Mesenchymal stem cell (in vitro differentiated cells and primary cell): ENCODE measurements at regions not wholly inside any gene's neighbourhood (a gene's known extent, or its start where the extent isn't known, plus 50 kb on each side); places are given as distances from the start of the nearest gene placed in this dataset.

Source experiments
- DNase-seq: peaks from one replicate; pipeline ENCODE4 v3.0.0-alpha.2; 2013
- H2AFZ ChIP-seq: one replicate; pipeline ENCODE4 v1.6.1; 2013; ENCODE audit warnings: low read depth, mild to moderate bottlenecking, control low read depth, inconsistent platforms, low read length, moderate library complexity
- H2AK5ac ChIP-seq: 2 replicates; pipeline ENCODE4 v1.6.1; 2013; ENCODE audit warnings: low read length, moderate library complexity, mild to moderate bottlenecking, inconsistent platforms; ENCODE audit not compliant: severe bottlenecking
- H2BK120ac ChIP-seq: one replicate; pipeline ENCODE4 v1.6.1; 2013; ENCODE audit warnings: low read depth, mild to moderate bottlenecking, inconsistent platforms, low read length, moderate library complexity
- H2BK12ac ChIP-seq, 2 experiments: one replicate each; pipeline ENCODE4 v1.6.1; 2013; ENCODE audit warnings: inconsistent platforms in 2 of 2, low read length in 2 of 2, mild to moderate bottlenecking in 2 of 2, moderate library complexity in 2 of 2, control low read depth in 1 of 2
- H2BK15ac ChIP-seq: one replicate; pipeline ENCODE4 v1.6.1; 2013; ENCODE audit warnings: mild to moderate bottlenecking, low read depth, inconsistent platforms; ENCODE audit not compliant: poor library complexity, severe bottlenecking
- H2BK5ac ChIP-seq: 2 replicates; pipeline ENCODE4 v1.6.1; 2013; ENCODE audit warnings: low read depth, mild to moderate bottlenecking, low read length, control low read depth, inconsistent platforms; ENCODE audit not compliant: poor library complexity, severe bottlenecking
- H3K14ac ChIP-seq, 2 experiments: one replicate each; pipeline ENCODE4 v1.6.1; 2013; ENCODE audit warnings: inconsistent platforms in 2 of 2, low read length in 2 of 2, control low read depth in 1 of 2, mild to moderate bottlenecking in 1 of 2, moderate library complexity in 1 of 2
- H3K18ac ChIP-seq, 2 experiments: one replicate each; pipeline ENCODE4 v1.6.1; 2013; ENCODE audit warnings: inconsistent platforms in 2 of 2, low read length in 2 of 2, control low read depth in 1 of 2, low read depth in 1 of 2, mild to moderate bottlenecking in 1 of 2
- H3K23ac ChIP-seq, 2 experiments: one replicate each; pipeline ENCODE4 v1.6.1; 2013; ENCODE audit warnings: inconsistent platforms in 2 of 2, low read length in 2 of 2, mild to moderate bottlenecking in 2 of 2, moderate library complexity in 2 of 2, control low read depth in 1 of 2
- H3K27ac ChIP-seq: 2 replicates; pipeline ENCODE4 v1.5.1; 2013; ENCODE audit warnings: mild to moderate bottlenecking, moderate library complexity, low read length, control low read depth, inconsistent platforms; ENCODE audit not compliant: poor library complexity, severe bottlenecking
- H3K27me3 ChIP-seq, 2 experiments: 2 replicates each; pipeline versions ENCODE4 v1.6.1 to v1.7.0; 2013; ENCODE audit warnings: low read length in 2 of 2, mild to moderate bottlenecking in 2 of 2, moderate library complexity in 2 of 2, control low read depth in 1 of 2, inconsistent platforms in 1 of 2; ENCODE audit not compliant: control insufficient read depth in 1 of 2, insufficient read depth in 1 of 2
- H3K36me3 ChIP-seq, 2 experiments: 2 replicates each; pipeline versions ENCODE4 v1.6.1 to v1.7.0; 2013; ENCODE audit warnings: low read length in 2 of 2, control low read depth in 1 of 2, inconsistent platforms in 1 of 2, low read depth in 1 of 2, mild to moderate bottlenecking in 1 of 2; ENCODE audit not compliant: insufficient read depth in 2 of 2, control insufficient read depth in 1 of 2
- H3K4ac ChIP-seq, 2 experiments: one replicate each; pipeline ENCODE4 v1.6.1; 2013; ENCODE audit warnings: inconsistent platforms in 2 of 2, low read length in 2 of 2, mild to moderate bottlenecking in 2 of 2, moderate library complexity in 2 of 2, control low read depth in 1 of 2, low read depth in 1 of 2
- H3K4me1 ChIP-seq: 2 replicates; pipeline ENCODE4 v1.6.1; 2013; ENCODE audit warnings: low read depth, low read length, control low read depth; ENCODE audit not compliant: control insufficient read depth, insufficient read depth
- H3K4me2 ChIP-seq: 2 replicates; pipeline ENCODE4 v1.6.1; 2013; ENCODE audit warnings: low read length, mild to moderate bottlenecking, inconsistent platforms; ENCODE audit not compliant: poor library complexity, severe bottlenecking
- H3K4me3 ChIP-seq, 2 experiments: 2 replicates each; pipeline versions ENCODE4 v1.5.1 to v1.7.0; 2013; ENCODE audit warnings: low read length in 2 of 2, mild to moderate bottlenecking in 2 of 2, control low read depth in 1 of 2, low read depth in 1 of 2; ENCODE audit not compliant: insufficient read depth in 1 of 2
- H3K79me1 ChIP-seq: replicated peaks from 2 replicates; pipeline ENCODE4 v1.6.1; 2013; ENCODE audit warnings: mild to moderate bottlenecking, control low read depth, low read length, inconsistent platforms; ENCODE audit not compliant: poor library complexity, severe bottlenecking
- H3K9ac ChIP-seq: 2 replicates; pipeline ENCODE4 v1.7.0; 2013; ENCODE audit warnings: mild to moderate bottlenecking, low read length, moderate library complexity
- H3K9me3 ChIP-seq: 2 replicates; pipeline ENCODE4 v1.7.0; 2013; ENCODE audit warnings: mild to moderate bottlenecking, low read length; ENCODE audit not compliant: control insufficient read depth
- H4K8ac ChIP-seq: one replicate; pipeline ENCODE4 v1.6.1; 2013; ENCODE audit warnings: inconsistent platforms, mild to moderate bottlenecking, low read length, moderate library complexity
- H4K91ac ChIP-seq: one replicate; pipeline ENCODE4 v1.6.1; 2013; ENCODE audit warnings: mild to moderate bottlenecking, low read length, inconsistent platforms
- WGBS: methylation state at CpG from one replicate; pipeline ENCODE4 v1.1.7; 2013; ENCODE audit warnings: mixed read lengths; 5-methylcytosine and 5-hydroxymethylcytosine counted together

DNA sequence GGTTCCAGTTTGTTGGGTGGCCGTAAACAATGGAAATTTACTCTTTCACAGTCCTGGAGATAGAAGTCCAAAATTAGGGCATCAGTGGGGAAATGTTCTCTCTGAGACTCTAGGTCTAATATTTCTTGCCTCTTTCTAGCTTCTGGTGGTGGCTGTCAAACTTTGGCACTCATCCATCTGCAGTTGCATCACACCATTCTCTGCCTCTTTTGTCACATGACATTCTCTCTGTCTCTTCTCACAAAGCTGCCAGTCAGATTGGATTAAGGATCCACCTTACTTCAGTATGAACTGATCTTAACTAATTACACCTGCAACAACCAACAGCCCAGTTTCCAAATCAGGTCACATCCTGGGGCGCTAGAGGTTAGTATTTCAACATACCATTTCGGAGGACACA, 222.9 kb upstream of the FTMT start:
- no peak overlapping the region for H2BK15ac ChIP-seq
- H4K91ac ChIP-seq = no peak overlapping the region
- no peak overlapping the region for H3K27ac ChIP-seq
- H2AFZ ChIP-seq = no peak overlapping the region
- no peak overlapping the region for H3K4me3 ChIP-seq
- no peaks in the 10 kb centered on the region for H3K4me1 ChIP-seq
- H3K36me3 ChIP-seq = no peaks in the 10 kb centered on the region
- H2BK120ac ChIP-seq = no peak overlapping the region
- DNase-seq = peak; percentile 3
- WGBS = 76% methylated on average over 2 of the region's 3 CpGs
- H2BK12ac ChIP-seq = no peak overlapping the region
- no peaks in the 10 kb centered on the region for H3K27me3 ChIP-seq
- no peak overlapping the region for H3K23ac ChIP-seq
- no peaks in the 10 kb centered on the region for H3K9me3 ChIP-seq
- no peak overlapping the region for H3K9ac ChIP-seq
- H2AK5ac ChIP-seq = no peak overlapping the region
- no peak overlapping the region for H3K4me2 ChIP-seq
- H3K79me1 ChIP-seq = no peaks in the 10 kb centered on the region
- no peak overlapping the region for H4K8ac ChIP-seq
- no peak overlapping the region for H3K4ac ChIP-seq
- no peak overlapping the region for H3K14ac ChIP-seq
- H2BK5ac ChIP-seq = no peak overlapping the region
- H3K18ac ChIP-seq = no peak overlapping the region

DNA sequence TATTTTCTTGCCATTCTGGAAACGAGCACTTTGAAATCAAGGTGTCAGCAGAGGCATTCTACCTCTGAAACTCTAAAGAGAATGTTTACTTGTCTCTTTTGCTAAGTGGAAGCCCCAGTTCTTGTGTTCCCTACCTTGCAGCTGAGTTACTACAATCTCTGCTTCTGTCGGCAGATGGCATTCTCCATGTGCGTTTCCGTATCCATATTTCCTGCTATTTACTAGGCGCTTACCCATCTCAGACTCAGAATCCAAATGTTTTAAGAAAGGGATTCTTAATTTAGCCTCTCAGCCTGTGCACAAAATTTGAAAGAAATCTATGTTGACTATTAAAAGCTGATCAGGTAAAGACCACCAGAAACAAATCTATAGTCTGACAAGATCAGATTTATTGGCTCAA, 221.3 kb upstream of the FTMT start:
- Histone ChIP-seq H3K9ac (no peak overlapping the region), H3K23ac (no peak overlapping the region), H4K8ac (no peak overlapping the region), H3K4me1 (no peaks in the 10 kb centered on the region), H3K18ac (no peak overlapping the region), H4K91ac (no peak overlapping the region), H3K4me2 (no peak overlapping the region), H3K79me1 (no peaks in the 10 kb centered on the region), H2BK120ac (no peak overlapping the region), H3K36me3 (no peaks in the 10 kb centered on the region), H2BK12ac (no peak overlapping the region), H3K27me3 (no peaks in the 10 kb centered on the region), H3K14ac (no peak overlapping the region), H3K9me3 (no peaks in the 10 kb centered on the region), H3K27ac (no peak overlapping the region), H3K4me3 (no peak overlapping the region), H2BK15ac (no peak overlapping the region), H3K4ac (no peak overlapping the region), H2AK5ac (no peak overlapping the region), H2BK5ac (no peak overlapping the region), H2AFZ (no peak overlapping the region)
- 51% methylated on average over 3 of the region's 5 CpGs for WGBS
- DNase-seq = no peak

DNA sequence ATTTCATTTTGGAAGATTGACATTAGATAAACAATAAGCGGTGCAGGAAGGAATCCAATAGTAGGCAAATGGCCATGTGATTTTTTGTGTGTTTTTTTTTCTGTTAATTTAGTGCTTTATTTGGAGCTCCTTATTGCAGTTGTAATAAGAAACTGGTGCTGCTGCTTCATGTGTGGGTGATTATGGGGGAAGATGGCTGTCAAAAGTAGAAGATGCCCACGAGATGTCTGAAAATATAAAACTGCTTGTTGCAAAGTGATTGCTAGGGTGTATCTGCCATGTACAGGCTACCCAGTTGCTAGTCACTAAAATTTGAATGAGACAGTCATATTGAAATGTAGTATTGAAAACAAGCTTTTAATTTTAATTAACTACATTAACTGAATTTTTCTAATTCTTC, 216.7 kb upstream of the FTMT start:
- Histone ChIP-seq H3K23ac (no peak overlapping the region), H3K4me2 (no peak overlapping the region), H4K8ac (no peak overlapping the region)

DNA sequence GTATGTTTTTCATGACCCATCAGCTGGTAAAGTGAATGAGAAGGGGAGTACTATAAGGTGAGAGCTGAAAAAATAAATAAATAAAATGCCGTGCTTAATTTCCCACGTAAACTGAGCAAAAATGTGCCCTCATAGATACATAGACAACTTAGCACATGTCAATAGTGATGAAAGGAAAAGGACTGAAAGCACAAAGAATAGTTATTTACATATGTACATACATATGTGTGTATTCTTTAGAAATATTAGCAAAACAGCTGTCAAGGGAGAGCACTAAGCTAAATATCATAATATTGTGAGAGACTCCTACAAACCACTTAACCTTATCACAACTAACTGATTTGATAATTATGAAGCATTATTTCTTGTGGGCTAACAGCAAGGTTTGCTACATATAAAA, 213.6 kb upstream of the FTMT start:
- no CpG with 5 or more reads among the region's 2 CpGs for WGBS
- no peak overlapping the region for H2BK15ac ChIP-seq

More for the DNA sequence above, 216.7 kb upstream of the FTMT start:
- Histone ChIP-seq H3K79me1 (no peaks in the 10 kb centered on the region), H3K27ac (no peak overlapping the region), H4K91ac (no peak overlapping the region), H3K36me3 (no peaks in the 10 kb centered on the region), H3K4ac (no peak overlapping the region), H3K27me3 (no peaks in the 10 kb centered on the region), H3K14ac (no peak overlapping the region), H2AK5ac (no peak overlapping the region), H2BK12ac (no peak overlapping the region), H3K4me1 (no peaks in the 10 kb centered on the region), H2BK15ac (no peak overlapping the region), H2BK5ac (no peak overlapping the region), H3K4me3 (no peak overlapping the region), H3K9me3 (no peaks in the 10 kb centered on the region), H2AFZ (no peak overlapping the region), H3K9ac (no peak overlapping the region), H2BK120ac (no peak overlapping the region), H3K18ac (no peak overlapping the region)
- 87% methylated on average over 2 of the region's 2 CpGs for WGBS
- DNase-seq = no peak

More for the DNA sequence above, 213.6 kb upstream of the FTMT start:
- Histone ChIP-seq H3K27me3 (no peaks in the 10 kb centered on the region), H2AFZ (no peak overlapping the region), H2AK5ac (no peak overlapping the region), H3K23ac (no peak overlapping the region), H2BK12ac (no peak overlapping the region), H2BK5ac (no peak overlapping the region), H4K8ac (no peak overlapping the region), H3K4ac (no peak overlapping the region), H3K14ac (no peak overlapping the region), H2BK120ac (no peak overlapping the region), H3K79me1 (no peaks in the 10 kb centered on the region), H3K36me3 (no peaks in the 10 kb centered on the region), H4K91ac (no peak overlapping the region), H3K18ac (no peak overlapping the region), H3K4me1 (no peaks in the 10 kb centered on the region), H3K4me3 (no peak overlapping the region), H3K27ac (no peak overlapping the region), H3K4me2 (no peak overlapping the region), H3K9me3 (no peaks in the 10 kb centered on the region), H3K9ac (no peak overlapping the region)
- DNase-seq = no peak
